ENCODE measurements at regions not wholly inside any gene's neighbourhood (a gene's known extent, or its start where the extent isn't known, plus 50 kb on each side); places are given as distances from the start of the nearest gene placed in this dataset.
"Not testable (repeated sequence)": the region's sequence is repeated elsewhere in the genome, so short reads cannot be mapped to it uniquely, and the experiment has no call there.

DNA sequence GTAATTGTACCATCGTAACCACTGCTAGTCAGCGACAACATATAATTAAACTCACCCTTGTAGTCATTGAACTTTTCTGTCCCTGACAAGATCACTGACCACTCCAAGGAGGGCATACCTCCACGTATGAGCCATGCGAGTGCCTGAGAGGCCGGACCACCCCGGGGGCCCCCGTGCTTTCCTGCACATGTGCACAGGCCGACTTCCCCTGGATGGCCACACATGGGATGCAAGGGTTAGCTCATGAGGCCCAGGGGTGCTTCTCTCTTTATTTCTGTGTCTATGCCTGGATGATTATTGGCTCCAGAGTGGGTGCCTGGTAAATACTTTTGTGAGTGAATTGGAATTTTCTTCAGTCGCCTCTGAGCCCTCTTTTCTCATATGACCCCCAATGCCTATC, 82.8 kb upstream of the ZNF536 start:
- 48% methylated on average over 9 of the region's 9 CpGs for WGBS (ENCODE audit: insufficient coverage, insufficient replicate concordance, low lambda C conversion rate, missing lambda C conversion rate)
- ChIA-PET CTCF (no interaction called here), POLR2A (no interaction called here), RAD21 (ENCODE audit: unreplicated experiment) (no interaction called here), SMC1A (ENCODE audit: uncharacterized antibody, unreplicated experiment) (no interaction called here)
- no peaks in the 10 kb centered on the region for H3K27me3 ChIP-seq (replicated peaks in 1 of 2; ENCODE audit: control insufficient read depth in 2 of 2, insufficient read depth in 2 of 2, low read length in 1 of 2)
- no peak for ATAC-seq
- no peaks in the 10 kb centered on the region for H3K9me3 ChIP-seq (replicated peaks; ENCODE audit: control insufficient read depth, insufficient read depth, low read length)
- no peak for FAIRE-seq
- H3K36me3 ChIP-seq (ENCODE audit: control insufficient read depth in 2 of 2, insufficient read depth in 2 of 2, low read length in 1 of 2), result no peaks in the 10 kb centered on the region
- no peak for TF ChIP-seq SREBF1 (IDR thresholded peaks at IDR 0.05; ENCODE audit: low read length)
- TF ChIP-seq, protein P1, sequence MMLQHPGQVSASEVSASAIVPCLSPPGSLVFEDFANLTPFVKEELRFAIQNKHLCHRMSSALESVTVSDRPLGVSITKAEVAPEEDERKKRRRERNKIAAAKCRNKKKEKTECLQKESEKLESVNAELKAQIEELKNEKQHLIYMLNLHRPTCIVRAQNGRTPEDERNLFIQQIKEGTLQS (IDR thresholded peaks at IDR 0.05; ENCODE audit: borderline replicate concordance, extremely low read depth, low read depth, low read length), result no peak
- TF ChIP-seq CEBPB (IDR thresholded peaks at IDR 0.05; ENCODE audit: borderline replicate concordance in 1 of 2, low read depth in 2 of 2, low read length in 2 of 2), result no peak
- TF ChIP-seq, protein P2, sequence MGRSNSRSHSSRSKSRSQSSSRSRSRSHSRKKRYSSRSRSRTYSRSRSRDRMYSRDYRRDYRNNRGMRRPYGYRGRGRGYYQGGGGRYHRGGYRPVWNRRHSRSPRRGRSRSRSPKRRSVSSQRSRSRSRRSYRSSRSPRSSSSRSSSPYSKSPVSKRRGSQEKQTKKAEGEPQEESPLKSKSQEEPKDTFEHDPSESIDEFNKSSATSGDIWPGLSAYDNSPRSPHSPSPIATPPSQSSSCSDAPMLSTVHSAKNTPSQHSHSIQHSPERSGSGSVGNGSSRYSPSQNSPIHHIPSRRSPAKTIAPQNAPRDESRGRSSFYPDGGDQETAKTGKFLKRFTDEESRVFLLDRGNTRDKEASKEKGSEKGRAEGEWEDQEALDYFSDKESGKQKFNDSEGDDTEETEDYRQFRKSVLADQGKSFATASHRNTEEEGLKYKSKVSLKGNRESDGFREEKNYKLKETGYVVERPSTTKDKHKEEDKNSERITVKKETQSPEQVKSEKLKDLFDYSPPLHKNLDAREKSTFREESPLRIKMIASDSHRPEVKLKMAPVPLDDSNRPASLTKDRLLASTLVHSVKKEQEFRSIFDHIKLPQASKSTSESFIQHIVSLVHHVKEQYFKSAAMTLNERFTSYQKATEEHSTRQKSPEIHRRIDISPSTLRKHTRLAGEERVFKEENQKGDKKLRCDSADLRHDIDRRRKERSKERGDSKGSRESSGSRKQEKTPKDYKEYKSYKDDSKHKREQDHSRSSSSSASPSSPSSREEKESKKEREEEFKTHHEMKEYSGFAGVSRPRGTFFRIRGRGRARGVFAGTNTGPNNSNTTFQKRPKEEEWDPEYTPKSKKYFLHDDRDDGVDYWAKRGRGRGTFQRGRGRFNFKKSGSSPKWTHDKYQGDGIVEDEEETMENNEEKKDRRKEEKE (IDR thresholded peaks at IDR 0.05), result no peak
- no peak for TF ChIP-seq ESRRA (IDR thresholded peaks at IDR 0.05; ENCODE audit: low read length)
- TF ChIP-seq, protein P3, sequence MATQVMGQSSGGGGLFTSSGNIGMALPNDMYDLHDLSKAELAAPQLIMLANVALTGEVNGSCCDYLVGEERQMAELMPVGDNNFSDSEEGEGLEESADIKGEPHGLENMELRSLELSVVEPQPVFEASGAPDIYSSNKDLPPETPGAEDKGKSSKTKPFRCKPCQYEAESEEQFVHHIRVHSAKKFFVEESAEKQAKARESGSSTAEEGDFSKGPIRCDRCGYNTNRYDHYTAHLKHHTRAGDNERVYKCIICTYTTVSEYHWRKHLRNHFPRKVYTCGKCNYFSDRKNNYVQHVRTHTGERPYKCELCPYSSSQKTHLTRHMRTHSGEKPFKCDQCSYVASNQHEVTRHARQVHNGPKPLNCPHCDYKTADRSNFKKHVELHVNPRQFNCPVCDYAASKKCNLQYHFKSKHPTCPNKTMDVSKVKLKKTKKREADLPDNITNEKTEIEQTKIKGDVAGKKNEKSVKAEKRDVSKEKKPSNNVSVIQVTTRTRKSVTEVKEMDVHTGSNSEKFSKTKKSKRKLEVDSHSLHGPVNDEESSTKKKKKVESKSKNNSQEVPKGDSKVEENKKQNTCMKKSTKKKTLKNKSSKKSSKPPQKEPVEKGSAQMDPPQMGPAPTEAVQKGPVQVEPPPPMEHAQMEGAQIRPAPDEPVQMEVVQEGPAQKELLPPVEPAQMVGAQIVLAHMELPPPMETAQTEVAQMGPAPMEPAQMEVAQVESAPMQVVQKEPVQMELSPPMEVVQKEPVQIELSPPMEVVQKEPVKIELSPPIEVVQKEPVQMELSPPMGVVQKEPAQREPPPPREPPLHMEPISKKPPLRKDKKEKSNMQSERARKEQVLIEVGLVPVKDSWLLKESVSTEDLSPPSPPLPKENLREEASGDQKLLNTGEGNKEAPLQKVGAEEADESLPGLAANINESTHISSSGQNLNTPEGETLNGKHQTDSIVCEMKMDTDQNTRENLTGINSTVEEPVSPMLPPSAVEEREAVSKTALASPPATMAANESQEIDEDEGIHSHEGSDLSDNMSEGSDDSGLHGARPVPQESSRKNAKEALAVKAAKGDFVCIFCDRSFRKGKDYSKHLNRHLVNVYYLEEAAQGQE (IDR thresholded peaks at IDR 0.05; ENCODE audit: low read depth, low read length), result no peak
- no peak for TF ChIP-seq HCFC1 (IDR thresholded peaks at IDR 0.05; ENCODE audit: low read length)
- no peak for TF ChIP-seq HDGF (IDR thresholded peaks at IDR 0.05)
- no peak for TF ChIP-seq NR2F1 (conservative IDR thresholded peaks at IDR 0.05)
- TF ChIP-seq, protein P4, sequence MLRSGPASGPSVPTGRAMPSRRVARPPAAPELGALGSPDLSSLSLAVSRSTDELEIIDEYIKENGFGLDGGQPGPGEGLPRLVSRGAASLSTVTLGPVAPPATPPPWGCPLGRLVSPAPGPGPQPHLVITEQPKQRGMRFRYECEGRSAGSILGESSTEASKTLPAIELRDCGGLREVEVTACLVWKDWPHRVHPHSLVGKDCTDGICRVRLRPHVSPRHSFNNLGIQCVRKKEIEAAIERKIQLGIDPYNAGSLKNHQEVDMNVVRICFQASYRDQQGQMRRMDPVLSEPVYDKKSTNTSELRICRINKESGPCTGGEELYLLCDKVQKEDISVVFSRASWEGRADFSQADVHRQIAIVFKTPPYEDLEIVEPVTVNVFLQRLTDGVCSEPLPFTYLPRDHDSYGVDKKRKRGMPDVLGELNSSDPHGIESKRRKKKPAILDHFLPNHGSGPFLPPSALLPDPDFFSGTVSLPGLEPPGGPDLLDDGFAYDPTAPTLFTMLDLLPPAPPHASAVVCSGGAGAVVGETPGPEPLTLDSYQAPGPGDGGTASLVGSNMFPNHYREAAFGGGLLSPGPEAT (IDR thresholded peaks at IDR 0.05; ENCODE audit: low read depth), result no peak
- no peak overlapping the region for H3K4me2 ChIP-seq (ENCODE audit: control insufficient read depth, insufficient read depth)
- H3K4me3 ChIP-seq, result no peak overlapping the region
- in situ Hi-C loops (cut with MboI), result no loop called here
- H3K79me2 ChIP-seq (ENCODE audit: control insufficient read depth, insufficient read depth, low read length), result no peaks in the 10 kb centered on the region
- H3K27ac ChIP-seq (ENCODE audit: control insufficient read depth, insufficient read depth), result no peak overlapping the region
- H3K9ac ChIP-seq (ENCODE audit: control insufficient read depth, insufficient read depth, low read length), result no peak overlapping the region
- no peaks in the 10 kb centered on the region for H4K20me1 ChIP-seq (ENCODE audit: control insufficient read depth, insufficient read depth)
- H2AFZ ChIP-seq (ENCODE audit: control insufficient read depth, low read depth, low read length), result no peak overlapping the region
- DNase-seq (ENCODE audit: low read depth, low spot score), result no peak
- no TSS peak for BruUV-seq (replicated peaks)
- H3K4me1 ChIP-seq (ENCODE audit: control insufficient read depth, insufficient read depth, low read length), result no peaks in the 10 kb centered on the region
- intact Hi-C loops (cut with micrococcal nuclease; ENCODE audit: unreplicated experiment), result no loop called here

DNA sequence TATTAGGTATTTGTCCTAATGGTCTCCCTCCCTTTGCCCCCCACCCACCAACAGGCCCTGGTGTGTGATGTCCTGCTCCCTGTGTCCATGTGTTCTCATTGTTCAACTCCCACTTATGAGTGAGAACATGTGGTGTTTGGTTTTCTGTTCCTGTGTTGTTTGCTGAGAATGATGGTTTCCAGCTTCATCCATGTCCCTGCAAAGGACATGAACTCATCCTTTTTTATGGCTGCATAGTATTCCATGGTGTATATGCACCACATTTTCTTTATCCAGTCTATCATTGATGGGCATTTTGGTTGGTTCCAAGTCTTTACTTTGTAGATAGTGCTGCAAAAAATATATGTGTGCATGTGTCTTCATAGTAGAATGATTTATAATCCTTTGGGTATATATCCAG, 81.4 kb upstream of the ZNF536 start:
- POLR2A ChIA-PET, result not testable (repeated sequence)

More for the DNA sequence above, 81.4 kb upstream of the ZNF536 start:
- intact Hi-C loops (cut with micrococcal nuclease; ENCODE audit: unreplicated experiment); RAD21 ChIA-PET (ENCODE audit: unreplicated experiment); ATAC-seq; H3K36me3 ChIP-seq (ENCODE audit: control insufficient read depth in 2 of 2, insufficient read depth in 2 of 2, low read length in 1 of 2); H3K9me3 ChIP-seq (replicated peaks; ENCODE audit: control insufficient read depth, insufficient read depth, low read length); H3K27me3 ChIP-seq (replicated peaks in 1 of 2; ENCODE audit: control insufficient read depth in 2 of 2, insufficient read depth in 2 of 2, low read length in 1 of 2); H4K20me1 ChIP-seq (ENCODE audit: control insufficient read depth, insufficient read depth); BruUV-seq (replicated peaks); H3K9ac ChIP-seq (ENCODE audit: control insufficient read depth, insufficient read depth, low read length); in situ Hi-C loops (cut with MboI); H3K4me1 ChIP-seq (ENCODE audit: control insufficient read depth, insufficient read depth, low read length); H3K4me2 ChIP-seq (ENCODE audit: control insufficient read depth, insufficient read depth); DNase-seq (ENCODE audit: low read depth, low spot score); H2AFZ ChIP-seq (ENCODE audit: control insufficient read depth, low read depth, low read length); H3K79me2 ChIP-seq (ENCODE audit: control insufficient read depth, insufficient read depth, low read length); SMC1A ChIA-PET (ENCODE audit: uncharacterized antibody, unreplicated experiment); H3K4me3 ChIP-seq; CTCF ChIA-PET; H3K27ac ChIP-seq (ENCODE audit: control insufficient read depth, insufficient read depth); FAIRE-seq: not testable (repeated sequence)
